GM06990 (cell line): ENCODE measurements at regions not wholly inside any gene's neighbourhood (a gene's known extent, or its start where the extent isn't known, plus 50 kb on each side); places are given as distances from the start of the nearest gene placed in this dataset.

Source experiments
- DNase-seq: peaks from one replicate; pipeline ENCODE4 v3.0.0-alpha.2; 2011; ENCODE audit not compliant: insufficient read length; ENCODE audit errors: extremely low read depth
- H3K27me3 ChIP-seq: replicated peaks from 2 replicates; pipeline ENCODE4 v1.6.0; 2011; ENCODE audit warnings: low read length; ENCODE audit not compliant: control insufficient read depth, insufficient read depth
- H3K36me3 ChIP-seq: 2 replicates; pipeline ENCODE4 v1.5.1; 2011; ENCODE audit warnings: low read length; ENCODE audit not compliant: control insufficient read depth, insufficient read depth
- H3K4me3 ChIP-seq: replicated peaks from 2 replicates; pipeline ENCODE4 v1.5.1; 2011; ENCODE audit warnings: low read depth, mild to moderate bottlenecking, control low read depth, low read length
- TF ChIP-seq, protein P1 (sequence below): IDR thresholded peaks from 2 replicates; pipeline ENCODE4 v1.5.1; 2011; ENCODE audit warnings: low read length, control low read depth, mild to moderate bottlenecking, inconsistent platforms; ENCODE audit not compliant: insufficient read depth, poor library complexity, severe bottlenecking

DNA sequence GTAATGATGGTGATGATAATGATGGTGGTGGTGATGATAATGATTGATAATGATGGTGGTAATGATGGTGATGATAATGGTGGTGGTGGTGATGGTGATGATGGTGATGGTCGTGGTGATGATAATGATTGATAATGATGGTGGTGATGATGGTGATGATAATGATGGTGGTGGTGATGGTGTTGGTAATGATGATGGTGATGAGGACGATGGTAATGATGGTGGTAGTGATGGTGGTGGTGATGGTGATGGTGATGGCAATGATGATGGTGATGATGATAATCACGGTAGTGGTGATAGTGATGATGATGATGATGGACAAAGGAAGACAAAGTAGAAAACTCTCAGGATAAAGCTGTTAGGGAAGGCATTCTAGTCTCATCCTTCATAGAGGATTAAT lies 310.5 kb downstream of the MSX2 start:
- H3K36me3 ChIP-seq = no peaks in the 10 kb centered on the region
- DNase-seq = no peak
- no peaks in the 10 kb centered on the region; the same call in 1 of the 2 replicates for H3K27me3 ChIP-seq
- H3K4me3 ChIP-seq = no peak overlapping the region
- TF ChIP-seq, protein P1, sequence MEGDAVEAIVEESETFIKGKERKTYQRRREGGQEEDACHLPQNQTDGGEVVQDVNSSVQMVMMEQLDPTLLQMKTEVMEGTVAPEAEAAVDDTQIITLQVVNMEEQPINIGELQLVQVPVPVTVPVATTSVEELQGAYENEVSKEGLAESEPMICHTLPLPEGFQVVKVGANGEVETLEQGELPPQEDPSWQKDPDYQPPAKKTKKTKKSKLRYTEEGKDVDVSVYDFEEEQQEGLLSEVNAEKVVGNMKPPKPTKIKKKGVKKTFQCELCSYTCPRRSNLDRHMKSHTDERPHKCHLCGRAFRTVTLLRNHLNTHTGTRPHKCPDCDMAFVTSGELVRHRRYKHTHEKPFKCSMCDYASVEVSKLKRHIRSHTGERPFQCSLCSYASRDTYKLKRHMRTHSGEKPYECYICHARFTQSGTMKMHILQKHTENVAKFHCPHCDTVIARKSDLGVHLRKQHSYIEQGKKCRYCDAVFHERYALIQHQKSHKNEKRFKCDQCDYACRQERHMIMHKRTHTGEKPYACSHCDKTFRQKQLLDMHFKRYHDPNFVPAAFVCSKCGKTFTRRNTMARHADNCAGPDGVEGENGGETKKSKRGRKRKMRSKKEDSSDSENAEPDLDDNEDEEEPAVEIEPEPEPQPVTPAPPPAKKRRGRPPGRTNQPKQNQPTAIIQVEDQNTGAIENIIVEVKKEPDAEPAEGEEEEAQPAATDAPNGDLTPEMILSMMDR = no peak

DNA sequence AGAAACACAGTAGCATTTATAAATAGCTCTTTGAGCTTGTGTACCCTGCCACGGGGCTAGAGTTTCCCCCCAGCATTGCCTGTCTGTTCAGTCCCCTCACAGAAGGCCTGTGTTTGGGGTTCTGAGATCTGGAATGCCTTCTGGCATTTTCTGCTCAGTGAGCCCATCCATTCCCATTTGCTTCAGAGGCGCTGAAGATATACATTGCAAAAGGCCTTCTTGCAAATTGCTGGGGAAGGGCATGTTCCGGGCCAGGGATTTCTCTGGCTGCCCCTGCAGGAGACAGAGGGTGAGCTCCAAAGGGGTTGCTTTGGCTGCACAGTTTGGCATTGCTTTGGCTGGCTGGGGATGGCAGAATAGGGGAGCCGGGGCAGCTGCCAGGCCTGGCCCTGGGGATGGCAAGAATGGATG lies 308.4 kb downstream of the MSX2 start:
- H3K36me3 ChIP-seq = no peaks in the 10 kb centered on the region
- no peaks in the 10 kb centered on the region; the same call in 1 of the 2 replicates for H3K27me3 ChIP-seq
- H3K4me3 ChIP-seq = no peak overlapping the region
- TF ChIP-seq, protein P1 = no peak
- DNase-seq = no peak

DNA sequence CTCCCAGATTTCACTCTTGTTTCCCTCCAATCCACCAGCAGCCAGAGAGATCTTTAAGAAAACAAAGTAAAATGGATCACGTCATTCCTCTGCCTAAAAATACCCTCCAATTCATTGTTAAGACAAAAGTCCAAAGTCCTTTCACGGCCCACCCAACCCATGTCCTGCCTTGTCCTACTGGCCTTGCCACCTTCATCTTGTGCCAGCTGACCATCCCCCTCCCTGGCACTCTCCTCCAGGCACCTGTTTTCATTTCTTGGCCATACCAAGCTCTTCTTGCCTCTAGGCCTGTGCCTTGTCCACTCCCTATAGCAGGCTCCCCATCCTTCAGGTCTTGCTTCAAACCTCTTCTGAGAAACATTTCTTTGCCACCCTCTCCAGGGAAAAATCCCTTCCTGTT lies 307.6 kb downstream of the MSX2 start:
- TF ChIP-seq, protein P1 = no peak
- H3K27me3 ChIP-seq = no peaks in the 10 kb centered on the region; the same call in 1 of the 2 replicates
- H3K36me3 ChIP-seq = no peaks in the 10 kb centered on the region
- no peak overlapping the region for H3K4me3 ChIP-seq
- no peak for DNase-seq

DNA sequence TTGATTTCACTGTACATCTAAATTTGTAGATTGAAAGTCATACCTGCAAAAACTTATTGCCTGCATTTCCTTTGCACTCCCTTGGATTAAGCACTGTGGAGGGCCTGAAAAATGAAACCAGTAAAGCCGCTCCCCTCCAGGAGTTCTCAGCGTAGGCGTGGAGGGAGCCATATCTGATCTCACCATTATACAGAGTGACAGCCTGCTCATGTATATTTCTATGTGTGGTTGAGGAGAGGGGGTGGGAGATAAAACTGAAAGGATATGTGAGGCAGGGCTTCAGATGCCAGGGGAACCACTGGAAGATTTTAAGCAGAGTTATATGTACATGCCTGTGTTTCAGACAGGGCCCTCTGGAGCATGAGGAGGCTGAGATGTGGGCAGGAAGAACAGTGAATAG lies 303.0 kb downstream of the MSX2 start:
- no peak overlapping the region for H3K4me3 ChIP-seq
- H3K36me3 ChIP-seq = no peaks in the 10 kb centered on the region
- H3K27me3 ChIP-seq = no peaks in the 10 kb centered on the region; the same call in 1 of the 2 replicates
- TF ChIP-seq, protein P1 = no peak
- DNase-seq = no peak

DNA sequence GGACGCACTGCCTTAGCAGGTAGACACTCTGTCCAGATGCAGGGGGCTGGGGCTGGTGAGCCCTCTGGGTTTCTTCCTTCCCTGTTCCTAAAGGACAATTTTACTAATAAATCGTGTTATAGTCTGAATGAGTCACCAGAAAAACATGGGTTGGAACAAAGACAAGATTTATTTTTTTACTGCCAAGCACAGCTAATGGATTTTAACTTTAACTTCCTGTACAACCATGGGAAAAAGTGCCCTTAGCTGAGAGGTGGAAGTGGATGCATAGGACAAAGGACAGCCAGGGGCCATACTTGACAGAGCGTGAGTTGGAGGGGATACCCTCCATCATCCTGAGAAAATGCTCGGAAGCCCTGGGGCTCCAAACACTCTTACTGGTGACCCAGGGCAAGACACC lies 300.7 kb downstream of the MSX2 start:
- Histone ChIP-seq H3K27me3 (no peaks in the 10 kb centered on the region), H3K4me3 (no peak overlapping the region), H3K36me3 (no peaks in the 10 kb centered on the region)
- TF ChIP-seq, protein P1 = no peak
- no peak for DNase-seq

DNA sequence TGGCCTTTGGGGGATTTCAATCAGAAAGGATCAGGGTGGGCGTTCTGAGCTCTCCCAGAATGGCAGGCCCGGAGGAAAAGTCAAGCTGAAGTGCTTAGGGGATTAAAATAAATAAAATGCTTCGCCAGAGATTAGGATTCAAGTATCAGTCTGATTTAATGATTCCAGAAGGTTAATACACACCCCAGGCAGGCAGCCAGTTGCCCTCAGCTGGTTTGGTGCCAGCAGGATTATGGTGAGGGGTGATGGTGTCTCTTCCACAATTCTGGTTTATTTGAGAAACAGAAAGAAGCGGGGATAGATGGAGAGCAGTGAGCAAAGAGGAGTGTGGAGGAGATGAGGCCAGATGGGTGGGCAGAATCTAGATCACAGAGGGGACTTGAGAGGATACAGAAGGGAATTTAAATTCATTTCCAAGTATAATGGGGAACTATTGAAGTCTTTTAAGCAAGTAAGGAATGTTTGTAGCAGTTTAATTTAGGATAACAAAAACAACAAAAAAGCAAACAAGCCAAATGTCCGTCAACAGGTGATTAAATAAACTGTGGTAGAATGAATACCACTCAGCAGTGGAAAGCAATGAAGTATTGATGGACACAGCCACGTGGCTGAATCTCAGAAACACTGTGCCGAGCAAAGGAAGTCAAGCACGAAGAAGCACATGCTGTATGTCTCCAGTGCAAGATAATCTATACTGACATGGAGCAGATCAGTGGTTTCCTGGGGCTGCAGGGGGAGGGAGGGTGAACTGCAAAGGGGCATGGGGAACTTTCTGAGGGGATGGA lies 297.7 kb downstream of the MSX2 start:
- Histone ChIP-seq H3K4me3 (no peak overlapping the region), H3K36me3 (no peaks in the 10 kb centered on the region), H3K27me3 (no peaks in the 10 kb centered on the region)
- TF ChIP-seq, protein P1 = no peak
- DNase-seq = no peak
